Activated CD4-positive, alpha-beta T cell treated with anti-CD3 and anti-CD28 coated beads, Interleukin-2, amount 10 ng/mL, durations not matched to agents 24 days and 14 days (primary cell): ENCODE measurements at regions not wholly inside any gene's neighbourhood (a gene's known extent, or its start where the extent isn't known, plus 50 kb on each side); places are given as distances from the start of the nearest gene placed in this dataset.

ENCODE experiments used
- DNase-seq: peaks from one replicate; pipeline ENCODE4 v3.0.0; 2022
- H3K27ac Mint-ChIP-seq: one replicate; pipeline ENCODE4 v1.8.0; 2022; ENCODE audit warnings: mild to moderate bottlenecking, mixed read lengths
- H3K27me3 Mint-ChIP-seq: one replicate; pipeline ENCODE4 v1.8.0; 2022; ENCODE audit warnings: mixed read lengths
- H3K36me3 Mint-ChIP-seq: one replicate; pipeline ENCODE4 v1.8.0; 2022; ENCODE audit warnings: low read depth, mild to moderate bottlenecking, mixed read lengths
- H3K4me1 Mint-ChIP-seq: one replicate; pipeline ENCODE4 v1.8.0; 2021; ENCODE audit warnings: mixed read lengths
- H3K4me3 Mint-ChIP-seq: one replicate; pipeline ENCODE4 v1.8.0; 2022; ENCODE audit warnings: mild to moderate bottlenecking, moderate library complexity, mixed read lengths
- H3K9me3 Mint-ChIP-seq: one replicate; pipeline ENCODE4 v1.8.0; 2021; ENCODE audit warnings: mixed read lengths
- intact Hi-C: fragments of 100-400 bp; cut with micrococcal nuclease; formaldehyde crosslinking; loops from one replicate; pipeline ENCODE4 v1.15.1; 2023

DNA sequence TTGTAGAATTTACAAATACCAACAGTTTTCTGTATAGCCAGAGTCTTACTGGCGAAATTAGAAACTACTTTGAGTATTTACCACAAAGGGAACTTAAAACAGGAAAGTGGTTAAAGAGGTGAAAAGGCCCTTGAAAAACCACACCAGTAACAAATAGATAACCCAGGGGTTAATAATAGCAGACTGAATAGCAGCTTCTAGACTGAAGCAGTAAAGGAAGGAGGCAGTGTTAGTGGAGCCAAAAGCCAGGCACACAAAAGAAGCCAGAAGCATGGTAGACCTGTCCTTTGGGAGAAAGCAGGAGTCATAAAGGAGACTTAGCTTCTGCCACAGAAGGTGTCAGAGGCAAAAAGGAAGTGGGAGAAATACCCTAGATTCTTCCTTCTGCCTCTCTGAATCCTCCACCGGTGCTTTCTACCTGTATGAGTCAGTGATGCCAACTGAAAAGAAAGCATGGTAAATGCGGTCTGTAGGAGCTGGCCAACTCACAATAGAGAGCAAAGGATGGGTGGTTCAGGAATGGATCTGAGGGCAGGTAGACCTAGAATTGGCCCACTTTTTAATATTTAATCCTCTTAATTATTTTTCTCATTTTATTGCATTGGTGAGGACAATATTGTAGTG is 97.3 kb downstream of the ARL6IP6 start:
- Mint-ChIP-seq H3K36me3 (no peaks in the 10 kb centered on the region), H3K4me1 (peaks cover 6% of the 10 kb centered on the region), H3K4me3 (no peak overlapping the region), H3K9me3 (peaks cover 9% of the 10 kb centered on the region), H3K27ac (no peak overlapping the region), H3K27me3 (no peaks in the 10 kb centered on the region)
- no peak for DNase-seq
- intact Hi-C loops, result no loop called here

GRCh38 chr2:152814475-152815030 is 96.1 kb downstream of the ARL6IP6 start:
- no peak for DNase-seq
- no peak overlapping the region for H3K4me3 Mint-ChIP-seq
- intact Hi-C loops, result no loop called here
- H3K27ac Mint-ChIP-seq, result no peak overlapping the region
- peaks cover 6% of the 10 kb centered on the region for H3K4me1 Mint-ChIP-seq
- peaks cover 9% of the 10 kb centered on the region for H3K9me3 Mint-ChIP-seq
- no peaks in the 10 kb centered on the region for H3K27me3 Mint-ChIP-seq
- H3K36me3 Mint-ChIP-seq, result no peaks in the 10 kb centered on the region

- H3K4me1 Mint-ChIP-seq, result peaks cover 6% of the 10 kb centered on the region
- H3K27ac Mint-ChIP-seq, result no peak overlapping the region
- no peak overlapping the region for H3K4me3 Mint-ChIP-seq
- intact Hi-C loops, result no loop called here
- DNase-seq, result no peak
- no peaks in the 10 kb centered on the region for H3K36me3 Mint-ChIP-seq
- peaks cover 2% of the 10 kb centered on the region for H3K27me3 Mint-ChIP-seq
- H3K9me3 Mint-ChIP-seq, result peaks cover 9% of the 10 kb centered on the region
These were observed 94.9 kb downstream of the ARL6IP6 start for GRCh38 chr2:152813351-152813750.
